ENCODE measurements at regions not wholly inside any gene's neighbourhood (a gene's known extent, or its start where the extent isn't known, plus 50 kb on each side); places are given as distances from the start of the nearest gene placed in this dataset.

- in situ Hi-C loops (cut with MboI; ENCODE audit: low pct_ligation_motif_present in 1 of 4, low pct_unique_long_range_greater_than_20kb in 1 of 4, low sequenced_read_pairs in 3 of 4): no loop called here
- no peak for DNase-seq
- TF ChIP-seq POLR2A (IDR thresholded peaks at IDR 0.05): no peak
- TF ChIP-seq CTCF (IDR thresholded peaks at IDR 0.05): no peak
- no peak for TF ChIP-seq EP300 (IDR thresholded peaks at IDR 0.05; ENCODE audit: low read depth)
- no peak for TF ChIP-seq POLR2AphosphoS5 (IDR thresholded peaks at IDR 0.05)
- 71 to 88% methylated on average over 1 to 2 of the region's 2 CpGs for WGBS, 2 donors (ENCODE audit: low coverage in 1 of 2)
- Histone ChIP-seq H3K9me3 (peaks cover 10 to 13% of the 10 kb centered on the region in 2 donors), H3K27ac (no peak overlapping the region), H3K4me1 (no peaks in the 10 kb centered on the region), H3K27me3 (no peaks in the 10 kb centered on the region), H3K36me3 (no peaks in the 10 kb centered on the region), H3K4me3 (no peak overlapping the region)
- intact Hi-C loops (cut with DNase I; ENCODE audit: low total_unique reads): no loop called here
Observed at GRCh38 chr18:61683856-61684255, 209.0 kb downstream of the RNF152 start.

DNA sequence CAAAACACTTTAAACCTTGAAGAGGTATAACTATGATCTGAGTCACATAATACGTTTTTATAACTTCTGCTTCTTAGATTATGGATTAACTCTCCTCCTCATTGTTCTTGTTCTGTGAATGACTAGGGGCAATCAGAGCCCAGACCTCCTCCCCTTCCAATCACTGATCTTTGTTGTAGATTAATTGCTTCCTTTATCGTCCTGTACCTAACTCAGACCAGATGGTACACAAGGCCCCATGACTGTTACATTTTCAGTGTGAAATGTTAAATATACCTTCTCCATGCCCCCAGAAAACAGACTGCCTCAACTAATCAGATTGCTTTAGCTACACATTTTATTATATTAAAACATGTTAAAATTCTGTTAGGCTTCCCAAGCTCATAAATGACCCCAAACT lies 211.7 kb downstream of the RNF152 start:
- 79 to 85% methylated on average over 2 of the region's 2 CpGs for WGBS, 2 donors (ENCODE audit: low coverage in 1 of 2)
- DNase-seq: no peak
- H3K36me3 ChIP-seq: no peaks in the 10 kb centered on the region
- in situ Hi-C loops (cut with MboI; ENCODE audit: low pct_ligation_motif_present in 1 of 4, low pct_unique_long_range_greater_than_20kb in 1 of 4, low sequenced_read_pairs in 3 of 4) (no loop called here), intact Hi-C loops (cut with DNase I; ENCODE audit: low total_unique reads) (no loop called here)
- peaks cover 10 to 13% of the 10 kb centered on the region in 2 donors for H3K9me3 ChIP-seq
- H3K27ac ChIP-seq: no peak overlapping the region
- H3K27me3 ChIP-seq: no peaks in the 10 kb centered on the region
- no peak overlapping the region for H3K4me3 ChIP-seq
- TF ChIP-seq CTCF (IDR thresholded peaks at IDR 0.05): no peak
- TF ChIP-seq EP300 (IDR thresholded peaks at IDR 0.05; ENCODE audit: low read depth): no peak
- no peak for TF ChIP-seq POLR2A (IDR thresholded peaks at IDR 0.05)
- TF ChIP-seq POLR2AphosphoS5 (IDR thresholded peaks at IDR 0.05): no peak
- no peaks in the 10 kb centered on the region for H3K4me1 ChIP-seq

GRCh38 chr18:61679836-61680235 lies 213.0 kb downstream of the RNF152 start:
- no peak for DNase-seq
- in situ Hi-C loops (cut with MboI; ENCODE audit: low pct_ligation_motif_present in 1 of 4, low pct_unique_long_range_greater_than_20kb in 1 of 4, low sequenced_read_pairs in 3 of 4): no loop called here
- H3K4me3 ChIP-seq: no peak overlapping the region
- no peaks in the 10 kb centered on the region for H3K36me3 ChIP-seq
- TF ChIP-seq EP300 (IDR thresholded peaks at IDR 0.05; ENCODE audit: low read depth) (no peak), CTCF (IDR thresholded peaks at IDR 0.05) (no peak), POLR2A (IDR thresholded peaks at IDR 0.05) (no peak), POLR2AphosphoS5 (IDR thresholded peaks at IDR 0.05) (no peak)
- WGBS, 2 donors (ENCODE audit: low coverage in 1 of 2): 67 to 87% methylated on average over 1 to 3 of the region's 3 CpGs
- intact Hi-C loops (cut with DNase I; ENCODE audit: low total_unique reads): no loop called here
- no peak overlapping the region for H3K27ac ChIP-seq
- H3K27me3 ChIP-seq: no peaks in the 10 kb centered on the region
- no peaks in the 10 kb centered on the region for H3K4me1 ChIP-seq
- peaks cover 6 to 13% of the 10 kb centered on the region in 2 donors for H3K9me3 ChIP-seq

GRCh38 chr18:61677435-61677970 lies 215.3 kb downstream of the RNF152 start:
- Histone ChIP-seq H3K4me3 (no peak overlapping the region), H3K27me3 (no peaks in the 10 kb centered on the region), H3K9me3 (peaks cover 5 to 13% of the 10 kb centered on the region in 2 donors), H3K4me1 (no peaks in the 10 kb centered on the region), H3K27ac (no peak overlapping the region), H3K36me3 (no peaks in the 10 kb centered on the region)
- no peak for DNase-seq
- WGBS, 2 donors (ENCODE audit: low coverage in 1 of 2): 78 to 90% methylated on average over 2 to 4 of the region's 4 CpGs
- TF ChIP-seq EP300 (IDR thresholded peaks at IDR 0.05; ENCODE audit: low read depth): no peak
- TF ChIP-seq POLR2A (IDR thresholded peaks at IDR 0.05): no peak
- no peak for TF ChIP-seq POLR2AphosphoS5 (IDR thresholded peaks at IDR 0.05)
- no peak for TF ChIP-seq CTCF (IDR thresholded peaks at IDR 0.05)
- in situ Hi-C loops (cut with MboI; ENCODE audit: low pct_ligation_motif_present in 1 of 4, low pct_unique_long_range_greater_than_20kb in 1 of 4, low sequenced_read_pairs in 3 of 4): no loop called here
- intact Hi-C loops (cut with DNase I; ENCODE audit: low total_unique reads): no loop called here
